Vagina (tissue), 2 donors: ENCODE measurements at regions not wholly inside any gene's neighbourhood (a gene's known extent, or its start where the extent isn't known, plus 50 kb on each side); places are given as distances from the start of the nearest gene placed in this dataset.

ENCODE experiments used
- CTCF ChIP-seq, 3 experiments: fragments of 450-650 bp in 2 of 3; fragments of 200-600 bp in 1 of 3; sonication (generic) in 1 of 3; IDR thresholded peaks; one replicate each; pipeline ENCODE4 v1.5.1; 2017 to 2019; ENCODE audit warnings: antibody characterized with exemption in 3 of 3, mild to moderate bottlenecking in 2 of 3, moderate library complexity in 2 of 3
- POLR2A ChIP-seq, 2 donors: fragments of 450-650 bp; IDR thresholded peaks; one replicate each; pipeline ENCODE4 v1.6.1; 2017; ENCODE audit warnings: antibody characterized with exemption in 2 of 2, mild to moderate bottlenecking in 2 of 2, moderate library complexity in 2 of 2
- POLR2AphosphoS5 ChIP-seq, 2 donors: sonication (generic); formaldehyde crosslinking; IDR thresholded peaks; one replicate each; pipeline ENCODE4 v1.9.0; 2017; ENCODE audit warnings: antibody characterized with exemption in 2 of 2, mild to moderate bottlenecking in 2 of 2, low read depth in 1 of 2; ENCODE audit not compliant: insufficient read depth in 1 of 2

GRCh38 chr1:234842726-234843641, 233.0 kb upstream of the IRF2BP2 start:
- TF ChIP-seq CTCF (IDR thresholded peaks at IDR 0.05) (no peak), POLR2A (IDR thresholded peaks at IDR 0.05) (no peak), POLR2AphosphoS5 (IDR thresholded peaks at IDR 0.05; ENCODE audit: insufficient read depth in 1 of 2, low read depth in 1 of 2) (no peak)
